ENCODE measurements at regions not wholly inside any gene's neighbourhood (a gene's known extent, or its start where the extent isn't known, plus 50 kb on each side); places are given as distances from the start of the nearest gene placed in this dataset.

DNA sequence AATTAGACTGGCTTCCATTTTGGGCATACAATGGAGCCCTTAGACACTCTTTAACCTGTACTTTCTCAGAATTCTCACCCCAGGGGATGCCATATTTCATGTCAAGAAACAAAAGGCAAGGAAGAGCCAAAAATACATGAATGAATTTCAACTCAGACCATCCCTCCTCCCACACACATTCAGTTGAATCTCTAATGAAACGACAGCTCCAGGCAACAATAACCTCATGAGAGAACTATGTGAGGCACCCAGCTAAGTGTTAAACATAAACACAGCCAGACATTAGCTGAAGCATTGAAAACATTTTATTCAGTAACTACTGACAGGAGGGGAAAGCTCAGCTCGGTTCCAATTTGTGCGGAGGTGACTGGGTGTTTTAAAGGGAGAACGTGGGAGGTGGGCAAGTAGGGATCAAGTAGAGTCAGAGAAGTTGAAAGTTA lies 1359.1 kb upstream of the CDH9 start:
- TF ChIP-seq, protein P1, sequence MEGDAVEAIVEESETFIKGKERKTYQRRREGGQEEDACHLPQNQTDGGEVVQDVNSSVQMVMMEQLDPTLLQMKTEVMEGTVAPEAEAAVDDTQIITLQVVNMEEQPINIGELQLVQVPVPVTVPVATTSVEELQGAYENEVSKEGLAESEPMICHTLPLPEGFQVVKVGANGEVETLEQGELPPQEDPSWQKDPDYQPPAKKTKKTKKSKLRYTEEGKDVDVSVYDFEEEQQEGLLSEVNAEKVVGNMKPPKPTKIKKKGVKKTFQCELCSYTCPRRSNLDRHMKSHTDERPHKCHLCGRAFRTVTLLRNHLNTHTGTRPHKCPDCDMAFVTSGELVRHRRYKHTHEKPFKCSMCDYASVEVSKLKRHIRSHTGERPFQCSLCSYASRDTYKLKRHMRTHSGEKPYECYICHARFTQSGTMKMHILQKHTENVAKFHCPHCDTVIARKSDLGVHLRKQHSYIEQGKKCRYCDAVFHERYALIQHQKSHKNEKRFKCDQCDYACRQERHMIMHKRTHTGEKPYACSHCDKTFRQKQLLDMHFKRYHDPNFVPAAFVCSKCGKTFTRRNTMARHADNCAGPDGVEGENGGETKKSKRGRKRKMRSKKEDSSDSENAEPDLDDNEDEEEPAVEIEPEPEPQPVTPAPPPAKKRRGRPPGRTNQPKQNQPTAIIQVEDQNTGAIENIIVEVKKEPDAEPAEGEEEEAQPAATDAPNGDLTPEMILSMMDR (IDR thresholded peaks at IDR 0.05; ENCODE audit: low read depth, low read length, poor library complexity, severe bottlenecking): no peak
- no peak for TF ChIP-seq EZH2phosphoT487 (IDR thresholded peaks at IDR 0.05; ENCODE audit: borderline replicate concordance, low read length)
